H1 (cell line): ENCODE measurements at regions not wholly inside any gene's neighbourhood (a gene's known extent, or its start where the extent isn't known, plus 50 kb on each side); places are given as distances from the start of the nearest gene placed in this dataset.

ENCODE experiments used
- CTCF ChIA-PET: fragments of 300-600 bp; sonication (Branson Sonifier 250); formaldehyde crosslinking; loops from one replicate; lab custom pipeline; 2021; ENCODE audit not compliant: partially characterized antibody; lab: Charles Lee
- POLR2A ChIA-PET: fragments of 300-600 bp; sonication (Branson Sonifier 250); formaldehyde crosslinking; loops from one replicate; lab custom pipeline; 2021; ENCODE audit warnings: inconsistent platforms; ENCODE audit not compliant: partially characterized antibody; lab: Charles Lee
- DNase-seq, 2 experiments: peaks; one replicate each; pipeline versions ENCODE4 v3.0.0 to v3.0.0-alpha.2; 2010 to 2022; ENCODE audit warnings: low spot score in 2 of 2, low read depth in 1 of 2, mixed read lengths in 1 of 2
- FAIRE-seq: peaks from 2 replicates; lab custom pipeline; 2011; peaks lifted over from hg19 to GRCh38; lab: Jason Lieb, UNC
- H2AFZ ChIP-seq: 2 replicates; pipeline ENCODE4 v1.8.1; 2012; ENCODE audit warnings: low read length, inconsistent platforms
- H2AK5ac ChIP-seq: 2 replicates; pipeline ENCODE4 v1.6.1; 2013; ENCODE audit warnings: low read depth, low read length
- H2BK120ac ChIP-seq: replicated peaks from 2 replicates; pipeline ENCODE3; 2013; ENCODE audit warnings: low read depth, low read length, inconsistent platforms
- H2BK12ac ChIP-seq: 2 replicates; pipeline ENCODE4 v1.6.1; 2013; ENCODE audit warnings: low read depth, low read length
- H2BK15ac ChIP-seq: 2 replicates; pipeline ENCODE4 v1.6.1; 2013; ENCODE audit warnings: low read length
- H2BK20ac ChIP-seq: 2 replicates; pipeline ENCODE4 v1.6.1; 2013; ENCODE audit warnings: low read length
- H2BK5ac ChIP-seq: 2 replicates; pipeline ENCODE4 v1.6.1; 2013; ENCODE audit warnings: low read depth, low read length
- H3K14ac ChIP-seq: 2 replicates; pipeline ENCODE4 v1.6.1; 2013; ENCODE audit warnings: inconsistent platforms; ENCODE audit not compliant: insufficient read length
- H3K18ac ChIP-seq: 2 replicates; pipeline ENCODE4 v1.6.1; 2013; ENCODE audit warnings: low read length; ENCODE audit errors: extremely low read depth
- H3K23ac ChIP-seq: 2 replicates; pipeline ENCODE4 v1.6.1; 2013; ENCODE audit warnings: inconsistent platforms; ENCODE audit not compliant: insufficient read length
- H3K23me2 ChIP-seq: 2 replicates; pipeline ENCODE4 v1.6.1; 2013; ENCODE audit warnings: low read depth, low read length
- H3K27ac ChIP-seq: 2 replicates; pipeline ENCODE4 v1.6.1; 2011; ENCODE audit warnings: low read depth, low read length, inconsistent platforms
- H3K27me3 ChIP-seq, 4 experiments: replicated peaks in 1 of 4; 1 replicate in 1 of 4; 2 replicates in 3 of 4; pipeline versions ENCODE4 v1.6.1 to v1.8.1; 2011 to 2013; ENCODE audit warnings: low read length in 3 of 4, mild to moderate bottlenecking in 3 of 4, inconsistent platforms in 2 of 4, mixed read lengths in 2 of 4, moderate library complexity in 1 of 4; ENCODE audit not compliant: control insufficient read depth in 3 of 4, insufficient read depth in 3 of 4; ENCODE audit errors: extremely low read depth in 1 of 4
- H3K36me3 ChIP-seq, 4 experiments: 2 replicates each; pipeline versions ENCODE4 v1.6.1 to v1.8.1; 2011 to 2013; ENCODE audit warnings: mild to moderate bottlenecking in 4 of 4, low read length in 3 of 4, moderate library complexity in 2 of 4, control low read depth in 1 of 4, inconsistent platforms in 1 of 4; ENCODE audit not compliant: insufficient read depth in 4 of 4, control insufficient read depth in 2 of 4
- H3K4ac ChIP-seq: replicated peaks from 2 replicates; pipeline ENCODE3; 2013; ENCODE audit warnings: low read length, low read depth, mixed read lengths, inconsistent platforms; ENCODE audit not compliant: insufficient read length
- H3K4me1 ChIP-seq, 4 experiments: replicated peaks in 1 of 4; 1 replicate in 1 of 4; 2 replicates in 3 of 4; pipeline versions ENCODE4 v1.6.1 to v1.8.1; 2011 to 2013; ENCODE audit warnings: low read length in 3 of 4, inconsistent platforms in 2 of 4, mixed read lengths in 1 of 4; ENCODE audit not compliant: insufficient read depth in 4 of 4, control insufficient read depth in 3 of 4
- H3K4me2 ChIP-seq, 2 experiments: 2 replicates each; pipeline versions ENCODE4 v1.6.1 to v1.8.1; 2011 to 2013; ENCODE audit warnings: low read depth in 2 of 2, low read length in 2 of 2, control low read depth in 1 of 2, inconsistent platforms in 1 of 2, mild to moderate bottlenecking in 1 of 2; ENCODE audit not compliant: insufficient read depth in 1 of 2
- H3K4me3 ChIP-seq, 4 experiments: fragments of 200-600, 300-600 bp in 1 of 4; sonication (generic), shearing (Covaris generic), sonication (Bioruptor Twin) in 1 of 4; 2 replicates each; pipeline versions ENCODE4 v1.5.1 to v1.8.1; 2011 to 2016; ENCODE audit warnings: low read length in 4 of 4, low read depth in 3 of 4, control low read depth in 2 of 4, inconsistent platforms in 2 of 4, mild to moderate bottlenecking in 2 of 4, mixed read lengths in 1 of 4, moderate library complexity in 1 of 4; ENCODE audit not compliant: insufficient read depth in 2 of 4; ENCODE audit errors: extremely low read depth in 1 of 4
- H3K56ac ChIP-seq: replicated peaks from 2 replicates; pipeline ENCODE3; 2013; ENCODE audit warnings: low read depth, mild to moderate bottlenecking, mixed read lengths, low read length, inconsistent platforms; ENCODE audit not compliant: insufficient read length
- H3K79me1 ChIP-seq: 2 replicates; pipeline ENCODE4 v1.6.1; 2013; ENCODE audit warnings: low read depth, low read length, control low read depth
- H3K79me2 ChIP-seq, 2 experiments: 2 replicates each; pipeline versions ENCODE4 v1.6.1 to v1.8.1; 2012 to 2013; ENCODE audit warnings: low read length in 2 of 2, mild to moderate bottlenecking in 2 of 2, inconsistent platforms in 1 of 2; ENCODE audit not compliant: insufficient read depth in 2 of 2, control insufficient read depth in 1 of 2
- H3K9ac ChIP-seq, 4 experiments: replicated peaks in 1 of 4; 1 replicate in 1 of 4; 2 replicates in 3 of 4; pipeline versions ENCODE4 v1.6.1 to v1.8.1; 2011 to 2013; ENCODE audit warnings: low read depth in 3 of 4, low read length in 3 of 4, control low read depth in 2 of 4, mild to moderate bottlenecking in 2 of 4, moderate library complexity in 2 of 4, inconsistent platforms in 1 of 4; ENCODE audit errors: extremely low read depth in 1 of 4
- H3K9me3 ChIP-seq, 2 experiments: 2 replicates each; pipeline versions ENCODE4 v1.6.1 to v1.8.1; 2012 to 2013; ENCODE audit warnings: mild to moderate bottlenecking in 2 of 2, moderate library complexity in 2 of 2, control low read depth in 1 of 2, inconsistent platforms in 1 of 2, low read depth in 1 of 2, low read length in 1 of 2, mixed read lengths in 1 of 2; ENCODE audit not compliant: insufficient read depth in 2 of 2
- H4K20me1 ChIP-seq, 2 experiments: replicated peaks in 1 of 2; 2 replicates each; pipeline versions ENCODE3 to v1.8.1; 2011 to 2013; ENCODE audit warnings: inconsistent platforms in 2 of 2, low read length in 2 of 2, mild to moderate bottlenecking in 1 of 2; ENCODE audit not compliant: insufficient read depth in 2 of 2, control insufficient read depth in 1 of 2
- H4K5ac ChIP-seq: 2 replicates; pipeline ENCODE4 v1.6.1; 2013; ENCODE audit warnings: low read length, low read depth, mixed read lengths, inconsistent platforms; ENCODE audit not compliant: insufficient read length
- H4K8ac ChIP-seq: 2 replicates; pipeline ENCODE4 v1.8.0; 2013; ENCODE audit warnings: mild to moderate bottlenecking, moderate library complexity, low read length, inconsistent platforms; ENCODE audit not compliant: insufficient read depth; ENCODE audit errors: extremely low read depth
- H4K91ac ChIP-seq: replicated peaks from 2 replicates; pipeline ENCODE3; 2013; ENCODE audit warnings: low read length, mixed read lengths, inconsistent platforms; ENCODE audit not compliant: insufficient read length
- BACH1 ChIP-seq: IDR thresholded peaks from 2 replicates; pipeline ENCODE4 v1.6.1; 2012; ENCODE audit warnings: low read length, improper control_type of control experiment
- BCL11A ChIP-seq, 2 experiments: IDR thresholded peaks; one replicate each; pipeline ENCODE4 v1.6.1; 2011; ENCODE audit warnings: low read depth in 2 of 2, low read length in 2 of 2, mild to moderate bottlenecking in 2 of 2
- EP300 ChIP-seq, 2 experiments: IDR thresholded peaks; 1 replicate in 1 of 2; 2 replicates in 1 of 2; pipeline ENCODE4 v1.6.1; 2011 to 2012; ENCODE audit warnings: low read depth in 2 of 2, low read length in 2 of 2, mild to moderate bottlenecking in 2 of 2, borderline replicate concordance in 1 of 2, inconsistent platforms in 1 of 2, moderate library complexity in 1 of 2
- HDAC6 ChIP-seq: IDR thresholded peaks from one replicate; pipeline ENCODE4 v1.7.1; 2012; ENCODE audit warnings: low read depth, mild to moderate bottlenecking, inconsistent platforms, low read length, moderate library complexity
- RBBP5 ChIP-seq: IDR thresholded peaks from 2 replicates; pipeline ENCODE4 v1.7.1; 2012; ENCODE audit warnings: low read depth, mild to moderate bottlenecking, inconsistent platforms, low read length, moderate library complexity, borderline replicate concordance
- SUZ12 ChIP-seq: fragments of 200-600 bp; sonication (generic); IDR thresholded peaks from 2 replicates; pipeline ENCODE4 v1.6.1; 2012; ENCODE audit warnings: mild to moderate bottlenecking, inconsistent platforms, low read length, moderate library complexity, mixed read lengths
- TCF12 ChIP-seq: IDR thresholded peaks from 2 replicates; pipeline ENCODE4 v1.6.1; 2011; ENCODE audit warnings: low read depth, mild to moderate bottlenecking, low read length
- ZNF274 ChIP-seq: IDR thresholded peaks from 2 replicates; pipeline ENCODE4 v1.7.0; 2012; ENCODE audit warnings: low read length, borderline replicate concordance; ENCODE audit errors: extremely low read depth
- WGBS, 2 experiments: shearing (Covaris generic) in 1 of 2; methylation state at CpG; one replicate each; pipeline versions ENCODE4 v1.1.6 to v1.1.7; 2013 to 2015; ENCODE audit warnings: low lambda C conversion rate in 2 of 2, mixed read lengths in 2 of 2, inconsistent platforms in 1 of 2, low coverage in 1 of 2, missing lambda C conversion rate in 1 of 2; ENCODE audit not compliant: insufficient replicate concordance in 2 of 2, insufficient coverage in 1 of 2, insufficient read length in 1 of 2; ENCODE audit errors: extremely low coverage in 1 of 2, missing lambda C conversion rate in 1 of 2; 5-methylcytosine and 5-hydroxymethylcytosine counted together

- no peak for TF ChIP-seq BCL11A (IDR thresholded peaks at IDR 0.05; ENCODE audit: low read depth in 2 of 2, low read length in 2 of 2)
- TF ChIP-seq HDAC6 = no peak
- TF ChIP-seq EP300 (IDR thresholded peaks at IDR 0.05; ENCODE audit: borderline replicate concordance in 1 of 2, low read depth in 2 of 2, low read length in 2 of 2) = no peak
- TF ChIP-seq TCF12 = no peak
- TF ChIP-seq RBBP5 = no peak
- TF ChIP-seq SUZ12 = no peak
- no peak for TF ChIP-seq BACH1
- no peak for TF ChIP-seq ZNF274
- H3K9me3 ChIP-seq = no peaks in the 10 kb centered on the region
- CTCF ChIA-PET = no interaction called here
Measured at GRCh38 chr3:78178740-78179363, 1139.0 kb downstream of the ROBO2 start.

More at GRCh38 chr3:78178740-78179363, 1139.0 kb downstream of the ROBO2 start:
- H3K4me3 ChIP-seq = no peak overlapping the region
- no peak overlapping the region for H2BK12ac ChIP-seq
- POLR2A ChIA-PET = no interaction called here
- H3K23me2 ChIP-seq = no peaks in the 10 kb centered on the region; the same call in 1 of the 2 replicates
- no peak overlapping the region for H3K56ac ChIP-seq
- no peaks in the 10 kb centered on the region for H3K79me1 ChIP-seq
- no peak overlapping the region for H2BK5ac ChIP-seq
- H2BK15ac ChIP-seq = no peak overlapping the region
- no peaks in the 10 kb centered on the region for H3K36me3 ChIP-seq
- no peaks in the 10 kb centered on the region for H4K20me1 ChIP-seq
- no peak overlapping the region for H3K4ac ChIP-seq
- H4K91ac ChIP-seq = no peak overlapping the region
- no peak overlapping the region for H4K8ac ChIP-seq
- H2BK120ac ChIP-seq = no peak overlapping the region
- no peak overlapping the region for H2BK20ac ChIP-seq
- H3K4me1 ChIP-seq = peaks cover 0 to 5% (median 0%) of the 10 kb centered on the region in 4 experiments; a peak in 2 of 7 replicates
- no peaks in the 10 kb centered on the region for H3K79me2 ChIP-seq
- H3K9ac ChIP-seq = no peak overlapping the region
- no peaks in the 10 kb centered on the region for H3K27me3 ChIP-seq
- H3K23ac ChIP-seq = no peak overlapping the region
- no peak overlapping the region for H2AFZ ChIP-seq
- H3K27ac ChIP-seq = no peak overlapping the region
- no peak overlapping the region for H3K14ac ChIP-seq
- H3K18ac ChIP-seq = no peak overlapping the region
- H3K4me2 ChIP-seq = no peak overlapping the region
- DNase-seq = no peak
- no peak overlapping the region for H4K5ac ChIP-seq
- FAIRE-seq = no peak
- H2AK5ac ChIP-seq = no peak overlapping the region
- WGBS, 2 experiments = 83% methylated on average over 1 of the region's 1 CpG; no CpG with 5 or more reads in 1 of the 2 experiments
